Choroid plexus epithelial cell (primary cell): ENCODE measurements at regions not wholly inside any gene's neighbourhood (a gene's known extent, or its start where the extent isn't known, plus 50 kb on each side); places are given as distances from the start of the nearest gene placed in this dataset.

Experiments used
- DNase-seq: peaks from one replicate; pipeline ENCODE4 v3.0.0-alpha.2; 2010; ENCODE audit warnings: low read depth
- H3K4me3 ChIP-seq: 2 replicates; pipeline ENCODE4 v1.5.1; 2011; ENCODE audit warnings: low read depth, mild to moderate bottlenecking, control low read depth, low read length, moderate library complexity
- TF ChIP-seq, protein P1 (sequence below): conservative IDR thresholded peaks from 2 replicates; pipeline ENCODE4 v1.5.1; 2011; ENCODE audit warnings: low read depth, mild to moderate bottlenecking, control low read depth, inconsistent platforms, low read length, moderate library complexity

GRCh38 chr1:43035821-43036741 lies 77.4 kb upstream of the SLC2A1 start:
- no peak overlapping the region for H3K4me3 ChIP-seq
- DNase-seq: no peak
- TF ChIP-seq, protein P1, sequence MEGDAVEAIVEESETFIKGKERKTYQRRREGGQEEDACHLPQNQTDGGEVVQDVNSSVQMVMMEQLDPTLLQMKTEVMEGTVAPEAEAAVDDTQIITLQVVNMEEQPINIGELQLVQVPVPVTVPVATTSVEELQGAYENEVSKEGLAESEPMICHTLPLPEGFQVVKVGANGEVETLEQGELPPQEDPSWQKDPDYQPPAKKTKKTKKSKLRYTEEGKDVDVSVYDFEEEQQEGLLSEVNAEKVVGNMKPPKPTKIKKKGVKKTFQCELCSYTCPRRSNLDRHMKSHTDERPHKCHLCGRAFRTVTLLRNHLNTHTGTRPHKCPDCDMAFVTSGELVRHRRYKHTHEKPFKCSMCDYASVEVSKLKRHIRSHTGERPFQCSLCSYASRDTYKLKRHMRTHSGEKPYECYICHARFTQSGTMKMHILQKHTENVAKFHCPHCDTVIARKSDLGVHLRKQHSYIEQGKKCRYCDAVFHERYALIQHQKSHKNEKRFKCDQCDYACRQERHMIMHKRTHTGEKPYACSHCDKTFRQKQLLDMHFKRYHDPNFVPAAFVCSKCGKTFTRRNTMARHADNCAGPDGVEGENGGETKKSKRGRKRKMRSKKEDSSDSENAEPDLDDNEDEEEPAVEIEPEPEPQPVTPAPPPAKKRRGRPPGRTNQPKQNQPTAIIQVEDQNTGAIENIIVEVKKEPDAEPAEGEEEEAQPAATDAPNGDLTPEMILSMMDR: no peak

DNA sequence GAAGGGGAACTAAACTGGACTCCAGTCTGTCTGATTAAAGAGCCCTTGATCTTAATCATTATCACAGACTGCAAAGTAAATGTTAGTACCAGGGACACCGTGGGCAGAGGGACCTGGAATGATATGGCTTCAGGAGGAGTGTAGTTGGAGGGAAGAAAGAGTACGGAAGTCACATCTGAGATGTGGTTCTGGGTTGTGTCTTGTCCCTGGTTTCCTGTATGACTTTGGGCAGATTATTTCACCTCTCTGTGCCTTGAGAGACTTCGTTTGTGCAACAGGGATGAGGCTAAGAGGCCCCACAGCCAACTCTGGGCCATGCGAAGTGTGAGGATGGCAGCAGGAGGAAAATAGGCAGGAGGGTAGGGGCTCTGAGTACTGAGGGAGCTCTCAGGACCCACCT lies 76.1 kb upstream of the SLC2A1 start:
- no peak for DNase-seq
- TF ChIP-seq, protein P1: no peak
- no peak overlapping the region for H3K4me3 ChIP-seq

GRCh38 chr1:43034195-43034658 lies 75.6 kb upstream of the SLC2A1 start:
- H3K4me3 ChIP-seq: no peak overlapping the region
- TF ChIP-seq, protein P1: no peak
- DNase-seq: no peak

DNA sequence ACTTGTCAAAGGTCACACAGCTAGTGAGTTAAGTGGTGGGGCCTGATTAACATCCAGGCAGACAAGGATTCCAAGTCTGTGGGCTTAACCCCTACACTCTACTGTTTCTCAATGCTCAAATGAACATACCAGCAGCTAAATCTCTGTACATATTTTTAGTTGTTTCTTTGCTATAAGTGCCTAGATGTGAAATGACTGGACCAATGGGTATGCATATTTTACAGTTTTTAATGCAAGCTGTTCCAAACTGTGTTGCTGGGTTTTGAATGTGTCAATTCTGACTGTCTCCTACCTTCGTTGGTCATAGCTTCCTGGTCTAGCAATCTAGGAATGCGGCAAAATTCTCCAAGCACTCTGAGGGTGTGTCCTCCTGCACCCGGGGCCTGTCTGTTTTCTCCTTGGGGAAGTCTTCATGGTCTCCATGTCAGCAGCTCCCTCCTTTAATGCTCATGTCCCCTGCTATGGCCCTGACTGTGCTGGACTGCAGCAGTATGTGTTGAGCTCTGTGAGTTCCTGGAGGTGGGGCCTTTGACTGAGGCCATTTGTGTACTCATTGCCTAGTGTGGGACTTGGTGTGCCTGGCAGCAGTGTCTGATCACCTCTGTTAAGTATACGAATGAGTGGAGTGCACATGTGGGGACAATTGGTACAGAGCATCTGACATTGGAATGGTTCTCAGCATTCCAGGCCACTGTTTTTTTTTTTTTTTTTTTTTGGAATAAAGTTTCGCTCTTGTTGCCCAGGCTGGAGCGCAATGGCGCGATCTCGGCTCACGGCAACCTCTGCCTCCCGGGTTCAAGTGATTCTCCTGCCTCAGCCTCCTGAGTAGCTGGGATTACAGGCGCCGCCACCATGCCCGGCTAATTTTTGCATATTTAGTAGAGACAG lies 72.9 kb upstream of the SLC2A1 start:
- TF ChIP-seq, protein P1: no peak
- H3K4me3 ChIP-seq: no peak overlapping the region
- no peak for DNase-seq

- H3K4me3 ChIP-seq: no peak overlapping the region
- TF ChIP-seq, protein P1: no peak
- no peak for DNase-seq
Measured at GRCh38 chr1:43024905-43025304, 66.2 kb upstream of the SLC2A1 start.

- H3K4me3 ChIP-seq: no peak overlapping the region
- TF ChIP-seq, protein P1: no peak
- DNase-seq: no peak
Measured at GRCh38 chr1:43021547-43022474, 63.1 kb upstream of the SLC2A1 start.
